ENCODE measurements at regions not wholly inside any gene's neighbourhood (a gene's known extent, or its start where the extent isn't known, plus 50 kb on each side); places are given as distances from the start of the nearest gene placed in this dataset.
"Not testable (repeated sequence)": the region's sequence is repeated elsewhere in the genome, so short reads cannot be mapped to it uniquely, and the experiment has no call there.

DNA sequence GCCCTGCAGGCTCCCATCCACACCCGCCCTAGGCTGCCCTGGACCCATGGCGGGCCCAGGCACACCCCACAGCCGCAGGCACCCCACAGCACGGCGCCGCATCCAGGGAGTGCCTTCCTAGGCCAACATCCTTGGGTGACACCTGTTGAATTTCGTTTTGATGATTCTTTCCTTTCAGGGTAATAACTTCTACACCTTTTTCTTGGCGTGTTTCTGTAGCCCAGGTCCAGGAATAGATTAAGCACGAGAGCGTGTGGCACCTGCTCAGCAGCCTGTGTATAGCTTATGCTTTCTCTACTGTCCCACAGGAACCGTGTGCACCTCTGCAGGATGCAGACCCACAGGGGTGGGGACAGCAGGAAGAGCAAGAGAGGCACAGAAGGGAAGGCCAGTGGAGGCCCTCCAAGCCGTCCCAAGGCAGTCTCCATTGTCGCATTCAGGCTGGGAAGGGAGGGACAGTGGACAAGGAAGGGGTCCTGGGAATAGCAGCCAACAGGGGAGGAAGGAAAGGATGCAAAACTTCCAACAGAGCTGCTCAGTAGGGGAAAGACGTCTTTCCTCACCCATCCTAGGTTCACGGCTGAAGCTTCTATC lies 118.1 kb upstream of the AFDN start:
- peak; percentile 53 for DNase-seq
- H3K4me3 ChIP-seq: no peak overlapping the region
- H3K36me3 ChIP-seq: no peaks in the 10 kb centered on the region
- 72 to 84% (median 78%) methylated on average over 15 of the region's 15 CpGs for WGBS, 5 donors
- intact Hi-C loops (cut with DNase I; ENCODE audit: low total_unique reads): no loop called here
- H3K9me3 ChIP-seq: no peaks in the 10 kb centered on the region
- TF ChIP-seq CTCF (IDR thresholded peaks at IDR 0.05 in 8 of 11, conservative IDR thresholded peaks at IDR 0.05 in 3 of 11) (no peak), POLR2AphosphoS5 (IDR thresholded peaks at IDR 0.05) (no peak), POLR2A (IDR thresholded peaks at IDR 0.05) (no peak)
- H3K4me1 ChIP-seq: peaks cover 0 to 44% (median 10%) of the 10 kb centered on the region in 6 donors
- peaks cover 0 to 79% (median 11%) of the 10 kb centered on the region in 7 donors for H3K27me3 ChIP-seq (replicated peaks in 1 of 7)
- no peak overlapping the region for H3K27ac ChIP-seq

DNA sequence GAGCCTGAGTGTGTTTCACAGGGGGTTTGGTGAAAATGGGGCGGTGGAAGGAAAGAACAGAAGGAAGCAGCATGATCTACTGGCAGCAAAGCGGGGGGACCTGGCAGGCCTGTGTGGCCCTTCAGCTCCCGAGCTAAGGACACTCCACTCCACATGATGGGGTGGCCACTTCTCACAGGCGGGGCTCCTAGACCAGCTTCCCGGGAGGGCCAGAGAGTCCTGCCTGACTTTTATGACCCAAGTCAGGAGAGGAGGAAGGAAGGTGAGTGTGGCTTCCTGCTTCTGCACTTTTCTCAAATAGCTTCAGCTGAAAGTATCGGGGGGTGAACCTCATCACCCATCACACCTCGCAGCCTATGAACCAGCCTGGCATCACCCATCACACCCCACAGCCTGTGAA lies 117.5 kb upstream of the AFDN start:
- DNase-seq: peak; percentile 51
- no peak overlapping the region for H3K4me3 ChIP-seq
- WGBS, 5 donors: 43 to 71% (median 58%) methylated on average over 6 to 7 of the region's 7 CpGs
- peaks cover 0 to 49% (median 13%) of the 10 kb centered on the region in 6 donors for H3K4me1 ChIP-seq
- H3K36me3 ChIP-seq: no peaks in the 10 kb centered on the region
- H3K9me3 ChIP-seq: no peaks in the 10 kb centered on the region
- intact Hi-C loops (cut with DNase I; ENCODE audit: low total_unique reads): no loop called here
- H3K27me3 ChIP-seq (replicated peaks in 1 of 7): peaks cover 0 to 78% (median 11%) of the 10 kb centered on the region in 7 donors
- no peak overlapping the region for H3K27ac ChIP-seq
- TF ChIP-seq CTCF (IDR thresholded peaks at IDR 0.05 in 8 of 11, conservative IDR thresholded peaks at IDR 0.05 in 3 of 11) (no peak), POLR2AphosphoS5 (IDR thresholded peaks at IDR 0.05) (no peak), POLR2A (IDR thresholded peaks at IDR 0.05) (no peak)

GRCh38 chr6:167709776-167710336 lies 116.9 kb upstream of the AFDN start:
- H3K27ac ChIP-seq; H3K36me3 ChIP-seq; H3K9me3 ChIP-seq; intact Hi-C loops (cut with DNase I; ENCODE audit: low total_unique reads); H3K4me3 ChIP-seq: not testable (repeated sequence)
- peaks cover 0 to 78% (median 11%) of the 10 kb centered on the region in 7 donors for H3K27me3 ChIP-seq (replicated peaks in 1 of 7)
- 91 to 97% (median 93%) methylated on average over 10 to 11 of the region's 11 CpGs for WGBS, 5 donors
- DNase-seq: peak; percentile 66
- peaks cover 0 to 54% (median 16%) of the 10 kb centered on the region in 6 donors for H3K4me1 ChIP-seq

GRCh38 chr6:167710363-167710920 lies 116.3 kb upstream of the AFDN start:
- H3K27ac ChIP-seq: no peak overlapping the region
- 83 to 92% (median 89%) methylated on average over 13 of the region's 13 CpGs for WGBS, 5 donors
- H3K27me3 ChIP-seq (replicated peaks in 1 of 7): peaks cover 0 to 78% (median 11%) of the 10 kb centered on the region in 7 donors
- DNase-seq: peak; percentile 64
- intact Hi-C loops (cut with DNase I; ENCODE audit: low total_unique reads): no loop called here
- H3K4me1 ChIP-seq: peaks cover 0 to 50% (median 16%) of the 10 kb centered on the region in 6 donors
- no peak for TF ChIP-seq POLR2AphosphoS5 (IDR thresholded peaks at IDR 0.05)
- no peak for TF ChIP-seq CTCF (IDR thresholded peaks at IDR 0.05 in 8 of 11, conservative IDR thresholded peaks at IDR 0.05 in 3 of 11)
- TF ChIP-seq POLR2A (IDR thresholded peaks at IDR 0.05): no peak
- no peak overlapping the region for H3K4me3 ChIP-seq
- no peaks in the 10 kb centered on the region for H3K9me3 ChIP-seq
- no peaks in the 10 kb centered on the region for H3K36me3 ChIP-seq
